Sigmoid colon (tissue), 6 donors: ENCODE measurements at regions not wholly inside any gene's neighbourhood (a gene's known extent, or its start where the extent isn't known, plus 50 kb on each side); places are given as distances from the start of the nearest gene placed in this dataset.

Experiments
- DNase-seq: peaks from one replicate; pipeline ENCODE4 v3.0.0-alpha.2; 2019
- H3K27ac ChIP-seq, 4 donors: fragments of 200-600 bp; sonication (generic); one replicate each; pipeline ENCODE4 v1.5.1; 2016 to 2019; ENCODE audit warnings: mild to moderate bottlenecking in 1 of 4
- H3K27me3 ChIP-seq, 3 donors: fragments of 200-600 bp; sonication (generic); one replicate each; pipeline ENCODE4 v1.5.1; 2019; ENCODE audit warnings: mild to moderate bottlenecking in 1 of 3
- H3K36me3 ChIP-seq, 4 donors: fragments of 200-600 bp; sonication (generic); one replicate each; pipeline ENCODE4 v1.5.1; 2016 to 2019
- H3K4me1 ChIP-seq, 4 donors: fragments of 200-600 bp; sonication (generic); one replicate each; pipeline ENCODE4 v1.5.1; 2017 to 2019
- H3K4me3 ChIP-seq, 4 donors: fragments of 200-600 bp; sonication (generic); one replicate each; pipeline ENCODE4 v1.5.1; 2017 to 2019; ENCODE audit warnings: mild to moderate bottlenecking in 2 of 4, moderate library complexity in 1 of 4
- H3K9me3 ChIP-seq, 4 donors: fragments of 200-600 bp in 3 of 4; sonication (generic) in 3 of 4; one replicate each; pipeline versions ENCODE4 v1.5.1 to v1.6.1; 2013 to 2019
- CTCF ChIP-seq, 4 experiments: fragments of 450-650 bp in 3 of 4; fragments of 200-600 bp in 1 of 4; IDR thresholded peaks; one replicate each; pipeline ENCODE4 v1.5.1; 2016 to 2019; ENCODE audit warnings: antibody characterized with exemption in 4 of 4, mild to moderate bottlenecking in 3 of 4, moderate library complexity in 2 of 4
- EP300 ChIP-seq, 4 donors: sonication (generic); formaldehyde crosslinking; IDR thresholded peaks; one replicate each; pipeline ENCODE4 v1.6.1; 2017; ENCODE audit warnings: antibody characterized with exemption in 4 of 4
- POLR2A ChIP-seq, 2 donors: fragments of 450-650 bp; IDR thresholded peaks; one replicate each; pipeline ENCODE4 v1.6.1; 2016; ENCODE audit warnings: antibody characterized with exemption in 2 of 2, mild to moderate bottlenecking in 2 of 2, moderate library complexity in 2 of 2
- POLR2AphosphoS5 ChIP-seq, 4 donors: sonication (generic); formaldehyde crosslinking; IDR thresholded peaks; one replicate each; pipeline ENCODE4 v1.6.1; 2017; ENCODE audit warnings: antibody characterized with exemption in 4 of 4
- WGBS, 2 donors: extraction: QIAGEN DNeasy Blood & Tissue Kit; methylation state at CpG; one replicate each; pipeline ENCODE4 v1.1.7; 2013; 5-methylcytosine and 5-hydroxymethylcytosine counted together
- intact Hi-C: fragments of 100-400 bp; cut with DNase I; formaldehyde crosslinking; loops from one replicate; pipeline ENCODE4 v1.15.1; 2023
- donor health status: healthy with polysubstance abuse.
- donor health status: healthy.

GRCh38 chr18:34287825-34288224 is 63.1 kb upstream of the NOL4 start:
- peaks cover 0 to 7% (median 3%) of the 10 kb centered on the region in 4 donors for H3K9me3 ChIP-seq
- H3K27me3 ChIP-seq: no peaks in the 10 kb centered on the region
- H3K4me1 ChIP-seq: no peaks in the 10 kb centered on the region
- intact Hi-C loops: no loop called here
- TF ChIP-seq POLR2AphosphoS5 (IDR thresholded peaks at IDR 0.05): no peak
- TF ChIP-seq POLR2A (IDR thresholded peaks at IDR 0.05): no peak
- TF ChIP-seq EP300 (IDR thresholded peaks at IDR 0.05): no peak
- TF ChIP-seq CTCF (IDR thresholded peaks at IDR 0.05): no peak
- DNase-seq: no peak
- H3K4me3 ChIP-seq: no peak overlapping the region
- H3K36me3 ChIP-seq: no peaks in the 10 kb centered on the region
- no peak overlapping the region for H3K27ac ChIP-seq

- no peaks in the 10 kb centered on the region for H3K36me3 ChIP-seq
Observed at GRCh38 chr18:34292594-34292993, 67.9 kb upstream of the NOL4 start.

GRCh38 chr18:34297287-34297686 is 72.6 kb upstream of the NOL4 start:
- intact Hi-C loops: no loop called here

More at GRCh38 chr18:34292594-34292993, 67.9 kb upstream of the NOL4 start:
- peaks cover 0 to 4% (median 0%) of the 10 kb centered on the region in 4 donors for H3K4me1 ChIP-seq
- no peak overlapping the region for H3K4me3 ChIP-seq
- H3K27me3 ChIP-seq: no peaks in the 10 kb centered on the region
- TF ChIP-seq POLR2A (IDR thresholded peaks at IDR 0.05) (no peak), EP300 (IDR thresholded peaks at IDR 0.05) (no peak)
- no peak for DNase-seq
- H3K9me3 ChIP-seq: peaks cover 0 to 5% (median 2%) of the 10 kb centered on the region in 4 donors
- WGBS, 2 donors: 72 to 81% methylated on average over 2 of the region's 2 CpGs
- intact Hi-C loops: no loop called here
- no peak overlapping the region for H3K27ac ChIP-seq

GRCh38 chr18:34299828-34300227 is 75.1 kb upstream of the NOL4 start:
- Histone ChIP-seq H3K27ac (no peak overlapping the region), H3K4me1 (peaks cover 0 to 4% (median 0%) of the 10 kb centered on the region in 4 donors), H3K4me3 (no peak overlapping the region), H3K27me3 (no peaks in the 10 kb centered on the region), H3K36me3 (no peaks in the 10 kb centered on the region), H3K9me3 (no peaks in the 10 kb centered on the region)
- intact Hi-C loops: no loop called here
- DNase-seq: no peak
- 80 to 85% methylated on average over 3 of the region's 3 CpGs for WGBS, 2 donors
- TF ChIP-seq POLR2A (IDR thresholded peaks at IDR 0.05) (no peak), POLR2AphosphoS5 (IDR thresholded peaks at IDR 0.05) (no peak), EP300 (IDR thresholded peaks at IDR 0.05) (no peak), CTCF (IDR thresholded peaks at IDR 0.05) (no peak)

More at GRCh38 chr18:34297287-34297686, 72.6 kb upstream of the NOL4 start:
- TF ChIP-seq EP300 (IDR thresholded peaks at IDR 0.05): no peak
- TF ChIP-seq POLR2A (IDR thresholded peaks at IDR 0.05): no peak
- TF ChIP-seq CTCF (IDR thresholded peaks at IDR 0.05): no peak
- no peak for TF ChIP-seq POLR2AphosphoS5 (IDR thresholded peaks at IDR 0.05)
- no peak for DNase-seq
- Histone ChIP-seq H3K4me1 (peaks cover 0 to 4% (median 0%) of the 10 kb centered on the region in 4 donors), H3K36me3 (no peaks in the 10 kb centered on the region), H3K9me3 (no peaks in the 10 kb centered on the region), H3K4me3 (no peak overlapping the region), H3K27me3 (no peaks in the 10 kb centered on the region), H3K27ac (no peak overlapping the region)

- no peaks in the 10 kb centered on the region for H3K4me1 ChIP-seq
- WGBS, 2 donors: 67 to 75% methylated on average over 1 of the region's 1 CpG
- H3K9me3 ChIP-seq: no peaks in the 10 kb centered on the region
- intact Hi-C loops: no loop called here
- H3K27ac ChIP-seq: no peak overlapping the region
- H3K4me3 ChIP-seq: no peak overlapping the region
- H3K27me3 ChIP-seq: no peaks in the 10 kb centered on the region
- TF ChIP-seq CTCF (IDR thresholded peaks at IDR 0.05) (no peak), POLR2A (IDR thresholded peaks at IDR 0.05) (no peak), EP300 (IDR thresholded peaks at IDR 0.05) (no peak), POLR2AphosphoS5 (IDR thresholded peaks at IDR 0.05) (no peak)
- no peak for DNase-seq
- no peaks in the 10 kb centered on the region for H3K36me3 ChIP-seq
Observed at GRCh38 chr18:34311468-34311867, 86.8 kb upstream of the NOL4 start.
